ENCODE measurements at regions not wholly inside any gene's neighbourhood (a gene's known extent, or its start where the extent isn't known, plus 50 kb on each side); places are given as distances from the start of the nearest gene placed in this dataset.

DNA sequence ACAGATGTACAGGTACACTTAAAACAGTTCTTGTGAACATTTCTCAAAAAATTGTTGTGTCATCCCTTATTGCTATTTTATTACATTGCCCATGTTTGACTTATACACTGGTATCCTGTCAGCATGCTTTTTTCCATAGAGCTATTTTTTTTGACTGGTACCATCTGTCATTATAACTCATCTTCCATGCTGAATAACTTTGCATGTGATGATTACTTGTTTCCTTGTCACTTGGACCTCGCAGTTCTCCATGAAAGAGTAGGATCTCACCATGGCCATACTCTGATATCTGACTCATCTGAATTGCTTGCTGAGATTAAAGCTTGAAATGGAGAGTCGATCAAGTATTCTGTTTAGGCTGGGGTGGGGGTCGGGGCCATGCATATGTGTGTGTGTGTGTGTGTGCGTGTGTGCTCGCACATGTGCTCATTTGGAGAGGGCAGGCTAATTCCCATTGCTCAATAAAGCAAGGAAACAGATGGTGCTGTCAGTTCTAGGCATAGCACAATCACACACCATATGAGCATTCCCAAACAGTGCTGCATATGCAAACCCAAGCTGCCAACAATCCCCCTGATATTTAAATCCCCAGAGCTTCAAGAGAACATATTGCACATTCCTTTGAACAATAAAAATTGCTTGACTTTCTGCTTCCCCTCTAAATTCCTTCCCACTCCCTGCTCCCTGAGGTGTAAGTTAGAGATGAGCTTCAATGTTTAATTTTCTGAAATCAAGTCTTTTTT lies 62.9 kb downstream of the NHLRC3 start:
- no peak for DNase-seq

DNA sequence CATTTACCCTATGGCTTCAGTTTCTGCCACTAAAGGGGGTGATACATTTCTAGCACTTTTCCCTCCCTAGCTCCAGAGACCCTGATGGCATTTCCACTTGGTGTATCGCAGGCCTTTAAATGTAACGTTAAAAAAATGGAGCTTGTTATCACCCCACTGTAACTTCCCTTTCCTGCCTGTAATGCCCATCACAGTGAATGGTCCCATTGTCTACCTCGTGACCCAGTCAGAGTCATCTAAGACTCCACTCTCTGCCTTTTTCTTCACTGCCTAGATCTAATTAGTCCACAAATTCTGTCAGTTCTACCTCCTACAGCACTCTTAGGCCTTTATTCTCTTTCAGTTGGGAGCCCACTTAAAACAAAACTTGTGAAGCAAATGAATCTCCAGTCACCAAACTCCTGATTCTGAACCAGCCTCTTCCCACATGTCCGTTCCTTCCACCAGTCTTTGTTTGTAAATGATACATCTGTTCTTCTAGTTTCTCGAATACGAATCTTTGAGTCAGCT lies 64.8 kb downstream of the NHLRC3 start:
- DNase-seq = no peak

DNA sequence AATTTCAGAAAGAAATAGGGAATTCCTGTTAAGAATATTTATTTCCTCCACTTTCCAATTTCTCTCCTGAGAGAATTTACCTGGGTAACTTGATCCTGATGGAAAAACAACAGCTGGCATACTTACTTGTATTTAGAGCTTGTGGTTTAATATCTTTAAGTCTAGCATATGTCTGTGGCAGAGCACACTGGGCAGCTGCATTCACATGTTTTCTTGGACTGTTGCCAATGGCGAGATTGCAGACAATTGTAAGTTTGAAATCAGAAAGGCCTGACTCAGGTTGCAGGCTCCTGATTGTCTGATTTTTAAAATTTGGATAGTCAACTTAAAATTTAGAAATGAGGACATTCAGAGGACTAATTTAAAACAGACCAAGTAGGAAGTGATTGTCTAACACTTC lies 66.9 kb downstream of the NHLRC3 start:
- peak; percentile 20 for DNase-seq

DNA sequence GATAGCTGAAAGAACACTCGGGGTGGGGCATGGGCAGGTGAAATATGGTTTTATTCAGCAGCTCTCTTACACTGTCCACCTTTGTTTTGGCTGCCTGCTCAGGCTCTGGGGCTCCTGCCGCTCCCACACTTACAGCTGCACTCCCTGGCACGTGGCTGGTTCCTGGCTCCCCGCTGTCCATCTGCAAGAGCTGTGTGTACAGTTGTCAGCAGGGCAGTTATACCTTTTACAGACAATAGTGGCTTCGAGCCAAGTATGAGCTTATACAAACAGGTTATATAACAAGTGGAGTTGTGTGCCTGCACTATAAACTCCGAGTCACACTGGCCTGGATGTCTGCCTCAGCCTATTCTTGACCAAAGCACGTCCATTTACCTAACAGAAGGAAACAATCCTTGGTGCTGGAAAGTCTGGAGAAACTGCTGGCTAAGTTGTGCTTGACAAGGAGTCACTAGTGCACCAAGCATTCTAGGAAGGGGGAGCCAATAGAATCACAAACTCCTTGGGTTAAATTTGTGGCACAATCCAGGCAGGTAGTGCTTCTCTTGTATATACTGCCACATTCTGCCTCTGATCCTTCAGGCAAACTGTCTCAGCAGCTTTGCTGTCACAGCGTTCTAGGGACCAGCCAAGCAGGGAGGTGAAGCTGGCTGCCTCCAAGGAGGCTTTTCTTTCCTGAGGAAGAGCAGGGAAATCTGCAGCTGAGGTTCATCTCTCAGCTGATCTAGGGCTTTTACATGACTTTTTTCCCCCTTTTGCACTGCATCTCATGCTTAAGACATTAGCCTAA lies 68.2 kb downstream of the NHLRC3 start:
- peak; percentile 15 for DNase-seq

DNA sequence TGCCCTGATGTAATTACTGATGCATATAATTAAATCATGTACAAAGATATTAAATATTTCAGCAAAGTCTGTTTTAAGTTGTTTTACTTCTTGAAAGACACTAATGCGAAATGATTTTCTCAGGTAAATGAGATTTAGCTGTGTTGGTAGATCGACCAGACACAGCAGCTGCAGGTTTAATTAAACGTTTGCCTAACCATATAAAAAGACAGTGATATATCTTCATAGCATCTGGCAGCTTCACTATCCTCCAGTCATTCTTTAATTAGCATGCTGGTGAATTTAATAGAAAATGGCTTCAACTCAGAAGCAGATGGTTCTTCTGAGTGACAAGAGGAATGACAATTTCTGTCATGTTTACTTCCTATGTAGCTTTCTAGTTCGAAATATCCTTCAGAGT lies 69.3 kb downstream of the NHLRC3 start:
- DNase-seq = no peak

DNA sequence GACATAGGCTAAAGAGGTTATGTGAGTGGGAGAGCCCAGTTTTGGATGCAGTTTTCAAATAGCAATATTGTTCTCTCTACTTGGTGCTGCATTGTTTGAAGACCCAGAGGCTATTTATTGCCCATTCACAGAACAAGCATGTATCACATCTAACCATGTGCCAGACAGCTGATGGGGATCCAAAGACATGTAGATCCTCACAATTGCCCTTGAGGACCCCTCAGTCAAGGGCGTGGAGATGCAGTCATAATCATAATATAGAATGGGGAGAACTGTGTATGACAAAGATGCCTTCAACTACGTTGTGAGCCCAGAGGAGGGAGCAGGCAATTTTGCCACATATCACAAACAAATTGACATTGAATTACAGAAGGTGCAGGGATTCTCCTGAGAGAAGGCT lies 70.5 kb downstream of the NHLRC3 start:
- DNase-seq = no peak

DNA sequence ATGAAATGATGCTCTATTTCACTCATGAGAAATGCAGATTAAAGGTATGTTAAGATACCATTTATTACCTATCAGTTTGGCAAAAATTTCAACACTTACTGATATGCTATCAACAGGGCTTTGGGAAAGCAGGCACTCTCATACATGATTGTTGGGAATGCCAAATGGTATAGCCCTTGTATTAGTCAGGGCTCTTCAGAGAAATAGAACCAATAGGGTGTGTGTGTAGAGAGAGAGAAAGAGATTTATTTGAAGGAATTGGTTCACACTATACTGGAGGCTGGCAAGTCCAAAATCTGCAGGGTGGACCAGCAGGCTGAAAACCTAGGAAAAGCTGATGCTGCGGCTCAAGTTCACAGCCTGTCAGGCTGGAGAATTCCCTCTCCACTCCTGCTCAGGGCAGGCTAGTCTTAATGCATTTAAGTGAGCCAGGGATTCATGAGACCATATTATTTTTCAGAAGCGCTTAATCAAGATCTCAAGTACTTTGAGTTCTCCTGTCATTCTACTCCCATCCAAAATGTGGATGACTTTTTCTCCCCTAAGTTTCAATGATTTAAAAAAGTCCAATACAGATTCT lies 72.4 kb downstream of the NHLRC3 start:
- DNase-seq = no peak

DNA sequence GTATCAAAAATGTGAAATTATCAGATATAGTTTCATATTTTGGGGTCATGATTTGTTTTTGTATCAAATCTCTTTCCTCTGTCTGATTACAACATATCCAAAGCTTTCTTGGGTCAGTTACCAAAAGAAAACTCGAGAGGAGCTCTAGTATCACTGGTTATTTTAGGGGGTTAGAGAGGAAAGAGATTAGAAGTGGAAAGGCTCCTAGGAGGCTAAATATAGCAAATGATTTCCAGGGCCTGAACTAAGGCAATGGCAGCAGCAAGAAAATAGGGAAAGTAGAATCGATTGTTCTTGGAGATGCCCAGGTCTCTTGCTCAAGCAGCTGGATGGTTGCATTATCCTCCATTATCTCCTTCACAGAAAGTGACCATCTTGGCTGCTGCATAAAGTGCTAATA lies 72.9 kb downstream of the NHLRC3 start:
- no peak for DNase-seq

DNA sequence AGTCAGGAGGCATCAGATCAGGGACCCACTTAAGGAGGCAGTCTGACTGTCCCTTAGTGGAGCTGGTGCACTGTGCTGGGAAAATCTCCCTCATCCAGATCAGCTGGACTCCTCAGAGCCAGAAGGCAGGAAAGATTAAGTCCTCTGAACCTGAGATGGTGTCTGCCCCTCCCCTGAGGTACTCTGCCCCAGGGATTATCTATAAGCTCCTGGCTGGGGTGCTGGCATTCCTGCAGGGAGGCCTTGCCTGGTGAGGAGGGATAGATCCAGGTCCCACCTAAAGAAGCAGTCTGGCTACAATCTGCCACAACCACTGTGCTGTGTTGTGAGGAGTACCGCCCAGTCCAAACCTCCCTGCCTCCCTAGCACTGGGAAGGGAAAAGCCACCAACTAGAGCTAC lies 81.2 kb downstream of the NHLRC3 start:
- no peak for DNase-seq

DNA sequence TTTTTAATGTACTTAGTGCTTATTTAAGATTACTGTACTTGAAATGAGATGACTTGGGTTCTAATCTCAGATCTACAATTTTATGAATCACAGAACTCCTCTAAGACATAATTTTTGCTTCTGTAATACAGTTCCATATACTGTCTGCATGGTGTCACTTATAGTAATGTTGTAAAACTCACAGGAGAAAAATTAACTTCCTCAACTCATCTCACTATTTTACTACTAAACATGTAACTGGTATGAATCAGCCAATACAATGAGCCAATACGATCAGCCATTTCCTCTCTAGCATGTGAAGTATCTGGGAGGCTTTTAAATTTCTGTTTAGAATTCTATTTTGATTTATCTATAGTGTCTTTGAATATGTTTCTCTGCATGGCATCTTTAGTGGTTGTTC lies 85.3 kb downstream of the NHLRC3 start:
- DNase-seq = no peak

DNA sequence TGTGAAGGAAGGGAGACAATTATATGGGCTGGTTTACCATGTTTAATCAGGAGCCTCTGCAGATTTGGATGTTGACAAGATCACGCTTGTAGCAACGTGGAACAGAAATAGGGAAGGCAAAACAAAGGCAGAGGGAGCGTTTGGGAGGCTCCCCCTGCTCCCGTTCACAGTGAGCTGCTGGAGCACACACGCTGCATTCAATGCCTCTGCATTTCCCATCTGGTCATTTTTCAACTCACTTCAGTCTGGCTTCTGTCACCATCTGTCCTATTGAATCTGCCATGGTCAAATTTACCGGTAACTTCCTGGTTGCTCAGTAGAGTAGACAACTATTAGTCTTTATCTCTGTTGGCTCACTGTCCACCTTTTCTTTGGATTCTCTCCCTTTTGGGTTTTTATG lies 91.0 kb downstream of the NHLRC3 start:
- no peak for DNase-seq

DNA sequence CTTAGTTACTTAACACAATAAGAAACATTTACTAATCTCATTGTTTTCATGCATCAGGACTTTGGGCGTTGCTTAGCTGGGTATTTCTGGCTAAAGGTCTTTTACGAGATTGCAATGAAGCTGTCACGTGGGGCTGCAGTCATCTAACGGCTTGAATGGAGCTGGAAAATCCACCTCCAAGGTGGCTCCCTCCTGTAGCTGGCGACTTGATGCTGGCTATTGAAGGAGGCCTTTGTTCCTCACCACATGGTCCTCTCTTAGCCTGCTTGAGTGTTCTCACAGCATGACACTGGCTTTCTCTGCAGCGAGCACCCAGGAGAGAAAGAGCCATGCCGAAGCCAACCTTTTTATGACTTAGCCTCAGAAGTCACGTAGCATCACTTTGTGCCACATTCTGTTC lies 92.0 kb downstream of the NHLRC3 start:
- no peak for DNase-seq

DNA sequence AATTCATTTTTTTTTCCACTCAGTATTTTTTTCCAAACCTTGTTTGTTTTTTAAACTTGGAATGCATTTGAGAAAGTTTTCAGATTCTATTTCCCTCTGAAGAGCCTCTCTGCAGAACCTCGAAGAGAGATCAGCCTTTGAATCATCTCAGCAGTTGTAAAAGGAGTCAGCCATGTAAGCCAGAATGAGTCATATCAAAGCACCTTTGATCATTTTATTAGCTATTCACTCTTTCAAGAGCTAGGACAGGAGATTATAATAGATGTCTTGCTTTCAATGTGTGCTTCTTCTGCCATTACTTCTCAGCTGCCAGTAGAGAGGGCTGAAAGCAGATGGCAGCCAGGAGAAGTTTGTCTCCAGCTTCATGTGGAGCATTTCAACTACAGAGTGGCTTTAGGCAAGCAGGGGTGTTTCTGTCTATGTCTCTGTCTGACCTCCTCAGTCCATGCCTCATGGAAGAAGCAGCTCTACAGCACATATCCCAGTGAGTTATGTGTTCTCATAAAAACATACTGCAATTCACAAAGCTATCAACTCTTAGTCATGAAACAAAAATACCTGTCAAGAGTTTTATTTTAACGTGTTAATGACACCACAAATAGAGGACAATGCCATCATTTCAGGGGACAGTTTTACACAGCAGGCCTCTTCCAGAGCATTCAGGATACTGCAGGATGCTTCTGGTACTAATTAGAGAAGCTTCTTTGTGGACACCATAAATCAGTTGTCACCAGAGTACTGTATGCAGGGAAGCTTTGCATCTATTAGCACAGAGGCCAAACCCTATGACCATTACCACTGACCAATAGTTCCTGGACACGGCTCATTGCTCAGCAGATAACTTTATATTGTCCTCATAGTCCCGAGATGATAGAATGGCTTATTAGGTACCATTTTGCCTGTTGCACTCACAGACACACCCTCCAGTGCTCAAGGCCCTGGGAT lies 94.3 kb downstream of the NHLRC3 start:
- no peak for DNase-seq

DNA sequence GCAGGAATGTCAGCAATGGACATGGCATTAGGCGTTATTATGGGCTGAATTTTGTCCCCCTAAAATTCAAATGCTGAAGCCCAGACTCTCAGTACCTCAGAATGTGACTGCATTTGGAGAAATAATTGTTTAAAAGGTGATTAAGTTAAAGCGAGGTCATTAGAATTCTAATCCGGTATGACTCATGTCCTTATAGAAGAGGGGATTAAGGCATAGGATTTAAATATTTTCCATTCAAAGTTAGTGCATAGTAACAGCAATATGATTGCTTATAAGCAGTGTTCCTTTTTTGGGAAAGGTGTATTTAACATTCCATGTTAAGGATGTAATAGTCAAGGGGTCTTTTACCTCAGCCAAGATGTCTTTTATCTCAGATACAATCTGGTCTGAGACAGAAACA lies 95.5 kb downstream of the NHLRC3 start:
- no peak for DNase-seq

DNA sequence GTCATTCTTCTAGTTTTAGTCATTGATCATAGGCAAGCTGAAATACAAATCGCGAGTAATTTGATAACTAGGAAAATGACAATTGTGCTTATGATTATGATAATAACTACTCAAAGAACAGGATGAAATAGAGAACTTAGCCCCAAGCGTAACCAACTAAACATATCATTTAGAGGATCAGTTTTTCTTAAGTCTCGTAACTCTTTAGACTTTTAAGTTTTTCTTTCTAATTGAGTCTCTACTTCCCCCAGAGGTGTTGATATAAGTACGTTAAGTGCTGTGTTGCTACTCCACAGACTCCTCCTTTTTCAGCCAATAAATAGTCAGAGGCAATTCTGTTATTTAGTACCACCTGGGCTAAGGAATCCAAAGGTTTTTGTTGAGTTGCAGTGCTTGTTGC lies 96.3 kb downstream of the NHLRC3 start:
- DNase-seq = no peak

DNA sequence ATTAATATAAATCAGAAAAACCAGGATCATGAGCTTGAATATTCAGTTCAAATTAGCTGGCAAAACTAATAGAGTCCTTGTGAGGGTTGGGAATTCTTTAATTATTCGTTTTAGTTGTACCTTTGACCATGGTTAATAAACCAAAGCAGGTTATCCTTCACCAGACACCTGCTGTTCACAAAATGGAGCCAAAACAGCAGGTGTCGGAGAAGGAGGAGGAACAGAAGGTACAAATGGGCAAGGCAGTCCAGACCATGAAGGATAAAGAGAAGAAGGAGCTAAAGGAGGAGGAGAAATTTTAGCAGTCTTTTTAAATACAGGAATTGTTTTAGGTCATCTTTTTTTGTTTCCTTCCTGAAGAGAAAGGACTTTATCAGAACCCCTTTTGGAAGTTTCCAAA lies 106.1 kb downstream of the NHLRC3 start:
- DNase-seq = no peak

DNA sequence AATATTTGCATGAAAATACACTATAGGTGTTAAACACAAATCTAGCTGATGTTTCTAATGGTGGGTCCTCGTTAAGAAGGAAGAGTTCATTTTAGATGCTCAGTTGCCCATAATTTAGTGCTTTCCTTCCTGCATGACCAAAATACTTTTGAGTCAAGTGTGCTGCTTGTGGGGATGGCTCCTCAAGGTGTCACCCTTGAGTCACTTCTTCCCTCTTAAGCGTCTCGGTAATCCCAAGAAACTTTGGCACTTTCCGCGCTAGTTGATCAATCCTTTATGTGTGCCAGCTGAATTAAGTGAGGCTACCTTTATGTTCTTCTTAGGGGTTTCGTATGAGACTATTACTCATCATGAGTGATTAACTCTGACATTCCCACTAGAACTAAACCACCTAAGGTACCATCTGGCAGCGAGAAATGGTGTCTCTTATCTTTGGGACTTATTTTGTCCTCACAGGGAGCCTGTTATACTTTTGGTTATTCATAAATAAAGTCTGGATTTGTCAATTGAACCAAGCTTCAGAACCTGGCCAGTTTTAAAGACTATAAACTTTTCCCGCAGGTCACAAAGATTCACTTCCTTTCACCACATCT lies 106.8 kb downstream of the NHLRC3 start:
- DNase-seq = no peak

DNA sequence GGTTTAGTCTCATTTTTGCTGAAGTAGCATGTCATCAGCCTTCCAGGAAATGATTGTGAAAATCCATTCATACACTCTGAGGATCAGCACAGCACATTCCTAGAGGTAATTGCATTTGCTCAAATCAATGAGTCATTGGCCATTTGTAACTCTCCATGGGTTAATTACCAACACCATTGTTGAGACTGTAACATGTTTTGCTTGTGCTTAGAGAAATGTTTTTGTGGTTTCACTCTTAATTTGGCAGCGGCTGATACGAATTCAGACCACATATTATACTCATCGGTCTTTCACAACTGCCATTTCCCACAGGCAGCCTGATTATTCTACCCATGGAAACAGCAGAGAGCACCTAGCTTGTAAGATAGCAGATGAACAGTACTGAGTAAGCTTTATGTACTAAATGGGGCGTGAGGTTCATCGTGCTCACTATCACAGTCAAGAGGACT lies 110.3 kb downstream of the NHLRC3 start:
- peak; percentile 13 for DNase-seq

DNA sequence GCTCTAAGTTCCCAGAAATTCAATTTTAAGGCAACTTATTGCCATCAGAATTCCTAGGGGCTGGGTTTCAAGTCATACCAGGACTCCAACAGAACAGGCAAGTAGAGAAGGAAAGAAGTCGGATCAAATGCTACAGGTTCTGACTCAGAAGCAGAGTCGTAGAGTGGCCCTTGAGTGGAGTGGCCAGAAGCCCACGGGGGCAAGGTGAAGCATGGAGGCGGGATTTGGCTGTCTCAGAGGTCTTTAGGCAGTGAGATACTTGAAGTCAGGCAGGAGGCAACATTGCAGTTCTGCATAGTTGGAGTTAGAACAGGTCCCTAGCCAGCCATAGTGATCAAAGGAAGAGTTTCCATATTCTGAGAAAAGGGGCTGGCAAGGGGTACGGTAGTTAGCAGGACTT lies 111.6 kb downstream of the NHLRC3 start:
- peak; percentile 47 for DNase-seq

DNA sequence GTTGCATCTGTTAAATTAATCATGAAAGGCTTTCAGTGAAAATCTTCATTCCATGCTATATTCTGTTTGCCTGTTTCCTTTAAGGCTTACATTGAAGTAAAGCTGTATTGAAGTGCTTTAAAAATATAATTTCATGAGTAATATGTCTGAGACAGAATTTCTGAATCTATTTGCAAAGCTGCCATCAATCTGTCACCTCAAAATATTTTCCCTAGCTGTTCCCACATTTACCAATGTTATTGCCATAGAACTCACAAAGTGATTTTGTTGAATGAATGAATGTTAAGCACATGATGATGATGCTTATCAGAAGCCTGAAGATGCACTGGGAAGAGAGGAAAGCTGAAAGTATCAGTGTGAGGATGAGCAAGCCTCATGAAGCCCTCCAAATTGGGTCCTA lies 115.8 kb downstream of the NHLRC3 start:
- no peak for DNase-seq

DNA sequence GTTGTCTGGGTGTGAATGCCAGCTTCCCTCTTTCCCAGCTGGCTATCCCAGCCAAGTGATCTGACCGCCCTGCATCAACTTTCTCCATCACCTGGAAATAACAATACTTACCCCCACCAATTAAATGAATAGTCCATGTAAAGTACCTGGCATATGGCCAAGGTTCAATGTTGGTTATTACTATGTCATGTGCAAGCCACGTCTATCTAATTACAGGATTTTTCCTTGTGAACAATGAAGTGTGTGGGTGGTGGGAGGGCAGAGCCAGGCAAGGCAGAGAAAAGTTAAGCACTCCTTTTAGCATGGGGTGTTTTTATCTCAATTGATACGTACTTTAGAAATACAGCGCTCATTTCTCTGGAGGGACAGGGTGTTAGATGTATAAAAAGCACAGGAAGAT lies 121.1 kb downstream of the NHLRC3 start:
- peak; percentile 85 for DNase-seq

DNA sequence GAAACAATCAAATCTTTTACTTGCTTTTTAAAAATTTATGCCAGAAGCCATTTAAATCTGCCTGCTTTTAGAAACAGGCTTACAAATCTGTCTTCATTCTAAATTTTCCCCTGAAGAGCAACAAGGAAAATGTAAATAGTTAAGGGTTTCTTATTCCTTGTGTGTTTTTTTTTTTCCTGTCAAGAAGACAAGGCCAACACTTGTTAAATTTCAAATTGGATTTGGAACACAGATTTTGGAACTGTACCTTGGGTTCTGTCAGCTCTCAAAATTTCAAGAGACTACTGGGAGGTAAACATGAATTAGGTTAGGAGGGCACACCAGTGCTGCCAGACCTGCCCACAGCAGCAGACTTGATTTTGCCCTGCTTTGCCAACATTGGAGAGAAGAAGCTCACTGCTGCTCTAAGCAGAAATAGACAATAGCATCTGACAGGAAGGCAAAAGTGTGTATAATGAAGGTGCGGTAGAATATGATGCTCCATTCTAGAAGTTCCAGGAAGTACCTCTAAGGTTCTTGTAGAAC lies 121.7 kb downstream of the NHLRC3 start:
- DNase-seq = peak; percentile 19

All from DMS79 treated with DMSO at 0.1 percent for 48 hours (cell line).